Pancreas (tissue), 10 donors: ENCODE measurements at regions not wholly inside any gene's neighbourhood (a gene's known extent, or its start where the extent isn't known, plus 50 kb on each side); places are given as distances from the start of the nearest gene placed in this dataset.

Experiments
- ATAC-seq, 4 donors: fragments of 200-7000 bp; cut with Tn5 transposase; one replicate each; pipeline versions ENCODE4 v1.8.0 to v1.9.1; 2020; ENCODE audit warnings: mild to moderate bottlenecking in 4 of 4, moderate library complexity in 4 of 4
- DNase-seq, 6 donors: peaks; one replicate each; pipeline ENCODE4 v3.0.0-alpha.2; 2020
- FAIRE-seq: peaks from 2 replicates; lab custom pipeline; 2012; peaks lifted over from hg19 to GRCh38; lab: Jason Lieb, UNC
- H3K27ac ChIP-seq, 4 donors: fragments of 200-600 bp; sonication (generic); 1 replicate in 3 of 4; 2 replicates in 1 of 4; pipeline versions ENCODE4 v1.5.0 to v1.8.0; 2020
- H3K27me3 ChIP-seq, 4 donors: fragments of 200-600 bp; one replicate each; pipeline ENCODE4 v1.8.0; 2021
- H3K36me3 ChIP-seq, 3 donors: fragments of 200-600 bp; sonication (generic) in 1 of 3; one replicate each; pipeline versions ENCODE4 v1.5.0 to v1.8.0; 2020 to 2021
- H3K4me1 ChIP-seq, 3 donors: fragments of 200-600 bp; one replicate each; pipeline ENCODE4 v1.8.0; 2021
- H3K4me3 ChIP-seq, 4 donors: fragments of 200-600 bp; sonication (generic) in 2 of 4; one replicate each; pipeline versions ENCODE4 v1.5.0 to v1.8.0; 2020 to 2021
- H3K9me3 ChIP-seq, 4 donors: fragments of 200-600 bp; one replicate each; pipeline ENCODE4 v1.8.0; 2021
- CTCF ChIP-seq, 4 donors: fragments of 200-600 bp; sonication (generic) in 3 of 4; IDR thresholded peaks; one replicate each; pipeline versions ENCODE4 v1.5.0 to v1.8.0; 2021; ENCODE audit warnings: antibody characterized with exemption in 4 of 4
- WGBS, 2 donors: extraction: QIAGEN DNeasy Blood & Tissue Kit; methylation state at CpG; one replicate each; pipeline ENCODE4 v1.1.7; 2013; 5-methylcytosine and 5-hydroxymethylcytosine counted together
- intact Hi-C, 3 donors: fragments of 100-400 bp; cut with DNase I; formaldehyde crosslinking; loops; one replicate each; pipeline versions ENCODE4 v1.11.1 to v1.14.2; 2022
- donor health status: healthy with polysubstance abuse.
- donor health status: DM: no; HTN: no; CAD: no; lungs with moderate emphysema.
- donor health status: DM: no; HTN: no; CAD: no.
- donor health status: control.
- donor health status: control.
- donor health status: Bipolar disorder and iron deficiency.
- donor health status: DM: yes; HTN: yes; CAD: no.
- donor health status: DM: no; HTN: no; CAD: no.
- donor health status: DM: no; HTN: no; CAD: no.
- donor health status: DM: yes; HTN: yes; CAD: no.

DNA sequence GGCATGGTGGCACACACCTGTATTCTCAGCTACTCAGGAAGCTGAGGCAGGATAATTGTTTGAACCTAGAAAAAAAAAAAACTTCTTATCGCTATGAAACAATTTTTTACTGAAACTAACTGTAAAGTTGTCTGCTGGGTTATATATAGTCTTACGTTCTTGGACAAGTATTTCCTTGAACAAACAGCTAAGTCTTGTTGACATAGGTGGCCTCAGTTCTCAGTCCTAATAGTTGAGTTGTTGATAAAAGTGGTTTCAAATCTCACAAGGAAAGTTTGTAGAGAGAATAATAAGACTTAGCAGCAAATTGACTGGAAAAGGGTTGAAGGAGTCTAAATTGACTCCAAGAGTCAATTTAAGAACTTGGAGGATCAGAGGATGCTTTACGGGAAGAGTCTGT lies 166.5 kb upstream of the KCNJ3 start:
- peak in 1 of 4 donors; percentile 69 for ATAC-seq
- 51 to 55% methylated on average over 3 of the region's 3 CpGs for WGBS, 2 donors
- no peak for FAIRE-seq

GRCh38 chr2:154532763-154533162 lies 165.7 kb upstream of the KCNJ3 start:
- WGBS, 2 donors = 83 to 89% methylated on average over 2 of the region's 2 CpGs
- no peaks in the 10 kb centered on the region for H3K27me3 ChIP-seq

More for the DNA sequence above, 166.5 kb upstream of the KCNJ3 start:
- intact Hi-C loops = no loop called here
- no peak overlapping the region for H3K4me3 ChIP-seq
- no peaks in the 10 kb centered on the region for H3K27me3 ChIP-seq
- H3K27ac ChIP-seq = no peak overlapping the region
- H3K36me3 ChIP-seq = no peaks in the 10 kb centered on the region
- no peak for TF ChIP-seq CTCF (IDR thresholded peaks at IDR 0.05)
- H3K4me1 ChIP-seq = no peaks in the 10 kb centered on the region
- DNase-seq = no peak
- no peaks in the 10 kb centered on the region for H3K9me3 ChIP-seq

DNA sequence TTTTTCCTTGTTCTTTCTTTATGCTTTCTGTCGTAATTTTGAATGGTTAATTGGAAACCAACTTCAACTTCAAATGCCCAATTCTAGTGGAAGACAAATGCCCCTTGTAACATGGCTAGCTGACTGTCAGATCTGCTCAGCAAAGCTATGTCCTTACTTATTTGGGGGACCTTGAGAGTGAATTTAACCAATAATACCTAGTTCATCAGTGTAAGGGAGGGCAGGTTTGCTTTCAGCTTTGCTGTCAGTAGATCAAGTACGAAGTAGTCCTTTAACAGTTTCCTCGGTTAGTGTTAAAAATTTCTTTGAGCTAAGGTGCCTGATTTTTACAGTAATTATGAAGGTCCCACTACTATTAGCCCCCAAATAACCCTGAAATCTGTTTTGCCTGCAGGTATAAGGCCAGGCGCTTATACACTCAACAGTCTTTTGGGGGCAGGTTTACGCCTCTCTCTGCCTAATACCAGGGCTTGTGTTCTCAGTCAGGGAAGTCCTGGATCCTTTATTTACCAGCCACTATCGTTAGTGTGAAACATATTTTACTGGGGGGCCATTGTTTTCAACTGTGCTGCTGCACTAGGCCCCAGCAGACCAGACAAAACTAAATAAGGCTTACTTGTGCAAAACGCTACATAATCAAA lies 165.1 kb upstream of the KCNJ3 start:
- Histone ChIP-seq H3K36me3 (no peaks in the 10 kb centered on the region), H3K27ac (no peak overlapping the region), H3K9me3 (no peaks in the 10 kb centered on the region), H3K27me3 (no peaks in the 10 kb centered on the region), H3K4me3 (no peak overlapping the region), H3K4me1 (no peaks in the 10 kb centered on the region)
- no peak for FAIRE-seq
- no peak for DNase-seq
- no peak for ATAC-seq
- 84 to 89% methylated on average over 7 of the region's 7 CpGs for WGBS, 2 donors
- TF ChIP-seq CTCF (IDR thresholded peaks at IDR 0.05) = no peak
- intact Hi-C loops = no loop called here

More at GRCh38 chr2:154532763-154533162, 165.7 kb upstream of the KCNJ3 start:
- Histone ChIP-seq H3K27ac (no peak overlapping the region), H3K36me3 (no peaks in the 10 kb centered on the region), H3K9me3 (no peaks in the 10 kb centered on the region), H3K4me1 (no peaks in the 10 kb centered on the region), H3K4me3 (no peak overlapping the region)
- FAIRE-seq (no peak), ATAC-seq (no peak), DNase-seq (no peak)
- TF ChIP-seq CTCF (IDR thresholded peaks at IDR 0.05) = no peak
- intact Hi-C loops = no loop called here

DNA sequence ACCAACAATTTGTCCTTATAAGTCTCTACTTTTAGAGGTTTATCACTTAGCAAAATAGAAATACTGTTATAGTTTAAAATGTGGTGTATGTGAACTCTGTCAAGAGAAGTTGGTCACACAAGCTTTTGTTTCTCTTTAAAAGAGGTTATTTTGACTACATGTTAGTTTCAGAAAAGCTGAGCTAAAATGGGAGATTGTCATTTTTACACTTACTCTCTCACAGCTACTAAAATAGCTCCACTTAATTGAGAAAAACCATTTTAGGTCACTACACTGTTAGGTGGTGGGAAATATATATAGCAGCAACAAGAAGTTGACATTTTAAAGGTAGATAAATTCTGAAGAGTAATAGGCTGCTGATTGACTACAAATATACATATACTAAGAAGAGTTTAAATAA lies 161.5 kb upstream of the KCNJ3 start:
- no peaks in the 10 kb centered on the region for H3K9me3 ChIP-seq
- no peaks in the 10 kb centered on the region for H3K4me1 ChIP-seq
- DNase-seq (no peak), FAIRE-seq (no peak), ATAC-seq (no peak)
- intact Hi-C loops = no loop called here
- no peak for TF ChIP-seq CTCF (IDR thresholded peaks at IDR 0.05)
- H3K36me3 ChIP-seq = no peaks in the 10 kb centered on the region
- no peak overlapping the region for H3K27ac ChIP-seq
- H3K4me3 ChIP-seq = no peak overlapping the region
- H3K27me3 ChIP-seq = no peaks in the 10 kb centered on the region

GRCh38 chr2:154537843-154538450 lies 160.5 kb upstream of the KCNJ3 start:
- H3K27ac ChIP-seq = no peak overlapping the region
- no peak for DNase-seq
- no peak overlapping the region for H3K4me3 ChIP-seq
- FAIRE-seq = no peak
- no peaks in the 10 kb centered on the region for H3K27me3 ChIP-seq
- WGBS, 2 donors = 95 to 98% methylated on average over 1 of the region's 1 CpG
- no peaks in the 10 kb centered on the region for H3K4me1 ChIP-seq
- ATAC-seq = no peak
- H3K9me3 ChIP-seq = no peaks in the 10 kb centered on the region
- intact Hi-C loops = no loop called here
- H3K36me3 ChIP-seq = no peaks in the 10 kb centered on the region
- no peak for TF ChIP-seq CTCF (IDR thresholded peaks at IDR 0.05)
